Neural crest cell (in vitro differentiated cells): ENCODE measurements at regions not wholly inside any gene's neighbourhood (a gene's known extent, or its start where the extent isn't known, plus 50 kb on each side); places are given as distances from the start of the nearest gene placed in this dataset.

Source experiments
- DNase-seq: peaks from one replicate; pipeline ENCODE4 v3.0.0; 2021; ENCODE audit warnings: low read depth, mixed read lengths, low spot score
- H3K27ac Mint-ChIP-seq: one replicate; pipeline ENCODE4 v1.8.0; 2021; ENCODE audit warnings: mild to moderate bottlenecking, mixed read lengths; ENCODE audit not compliant: unreplicated experiment
- H3K27me3 Mint-ChIP-seq: 2 replicates; pipeline ENCODE4 v1.8.0; 2021; ENCODE audit warnings: low read depth, mild to moderate bottlenecking, mixed read lengths
- H3K36me3 Mint-ChIP-seq: 2 replicates; pipeline ENCODE4 v1.8.0; 2021; ENCODE audit warnings: low read depth, mild to moderate bottlenecking, mixed read lengths
- H3K4me1 Mint-ChIP-seq: 2 replicates; pipeline ENCODE4 v1.8.0; 2021; ENCODE audit warnings: mixed read lengths
- H3K4me3 Mint-ChIP-seq: one replicate; pipeline ENCODE4 v1.8.0; 2021; ENCODE audit warnings: mild to moderate bottlenecking, mixed read lengths
- H3K9me3 Mint-ChIP-seq: 2 replicates; pipeline ENCODE4 v1.8.0; 2021; ENCODE audit warnings: mixed read lengths
- TF ChIP-seq, protein P1 (sequence below): fragments of 200-600 bp; sonication (generic); conservative IDR thresholded peaks from 2 replicates; pipeline ENCODE4 v1.5.0; 2021; ENCODE audit warnings: antibody characterized with exemption, mild to moderate bottlenecking

DNA sequence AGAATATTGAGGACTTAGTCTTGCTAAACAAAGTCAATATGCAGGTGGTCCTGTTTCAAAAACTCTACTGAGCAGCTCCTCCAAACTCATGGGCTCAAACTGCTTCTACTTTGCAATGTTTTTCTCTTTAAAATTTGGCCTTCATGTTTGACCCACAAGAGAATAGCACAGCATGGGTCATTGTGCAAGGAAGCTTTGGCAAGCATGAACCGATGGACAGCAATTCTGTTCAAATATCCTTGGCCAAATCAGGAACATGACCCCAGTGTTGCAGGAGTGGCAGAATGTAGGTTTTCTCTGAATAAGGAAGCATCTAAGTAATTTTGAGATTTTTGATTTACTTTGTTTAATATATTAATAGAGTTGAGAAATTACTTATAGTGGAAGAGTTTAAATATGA, 477.9 kb downstream of the KCNJ3 start:
- no peaks in the 10 kb centered on the region for H3K36me3 Mint-ChIP-seq
- TF ChIP-seq, protein P1, sequence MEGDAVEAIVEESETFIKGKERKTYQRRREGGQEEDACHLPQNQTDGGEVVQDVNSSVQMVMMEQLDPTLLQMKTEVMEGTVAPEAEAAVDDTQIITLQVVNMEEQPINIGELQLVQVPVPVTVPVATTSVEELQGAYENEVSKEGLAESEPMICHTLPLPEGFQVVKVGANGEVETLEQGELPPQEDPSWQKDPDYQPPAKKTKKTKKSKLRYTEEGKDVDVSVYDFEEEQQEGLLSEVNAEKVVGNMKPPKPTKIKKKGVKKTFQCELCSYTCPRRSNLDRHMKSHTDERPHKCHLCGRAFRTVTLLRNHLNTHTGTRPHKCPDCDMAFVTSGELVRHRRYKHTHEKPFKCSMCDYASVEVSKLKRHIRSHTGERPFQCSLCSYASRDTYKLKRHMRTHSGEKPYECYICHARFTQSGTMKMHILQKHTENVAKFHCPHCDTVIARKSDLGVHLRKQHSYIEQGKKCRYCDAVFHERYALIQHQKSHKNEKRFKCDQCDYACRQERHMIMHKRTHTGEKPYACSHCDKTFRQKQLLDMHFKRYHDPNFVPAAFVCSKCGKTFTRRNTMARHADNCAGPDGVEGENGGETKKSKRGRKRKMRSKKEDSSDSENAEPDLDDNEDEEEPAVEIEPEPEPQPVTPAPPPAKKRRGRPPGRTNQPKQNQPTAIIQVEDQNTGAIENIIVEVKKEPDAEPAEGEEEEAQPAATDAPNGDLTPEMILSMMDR, result no peak
- no peak for DNase-seq
- no peaks in the 10 kb centered on the region for H3K4me1 Mint-ChIP-seq
- H3K9me3 Mint-ChIP-seq, result no peaks in the 10 kb centered on the region
- H3K27ac Mint-ChIP-seq, result no peak overlapping the region
- H3K27me3 Mint-ChIP-seq, result no peaks in the 10 kb centered on the region
- H3K4me3 Mint-ChIP-seq, result no peak overlapping the region

DNA sequence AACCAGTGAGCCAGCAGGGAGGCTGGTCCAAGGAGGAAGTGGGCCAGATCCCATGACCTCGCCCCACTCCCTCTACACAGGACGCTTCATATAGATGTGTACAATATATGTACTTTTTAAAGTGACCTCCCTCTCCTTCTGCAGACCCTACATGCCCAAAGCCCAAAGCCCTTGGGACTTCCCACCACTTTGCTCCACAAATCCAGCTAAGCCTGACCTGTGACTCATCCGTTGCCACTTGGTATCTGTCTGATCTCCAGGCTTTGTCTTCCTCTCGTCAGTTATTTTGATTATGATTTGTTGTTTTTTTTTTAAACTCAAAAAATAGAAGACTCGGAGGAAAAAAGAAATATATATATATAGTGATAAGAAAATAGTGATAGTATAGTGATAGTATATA, 470.8 kb downstream of the KCNJ3 start:
- TF ChIP-seq, protein P1, result no peak
- H3K27ac Mint-ChIP-seq, result no peak overlapping the region

DNA sequence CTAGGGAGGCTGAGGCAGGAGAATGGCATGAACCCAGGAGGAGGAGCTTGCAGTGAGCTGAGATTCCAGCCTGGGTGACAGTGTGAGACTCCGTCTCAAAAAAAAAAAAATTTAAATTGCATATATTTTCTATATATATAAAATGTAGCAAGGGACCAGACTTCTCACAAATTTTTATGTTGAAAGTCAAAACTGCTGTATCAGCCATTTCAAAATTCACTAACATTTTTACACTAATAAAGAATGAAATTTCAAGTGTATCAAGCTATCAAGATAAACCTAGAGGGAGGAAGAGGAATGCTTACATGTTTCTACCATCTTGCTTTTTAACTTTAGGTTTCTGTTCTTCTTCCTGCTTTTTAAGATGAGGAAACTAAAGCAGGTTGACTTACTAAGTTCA, 464.0 kb downstream of the KCNJ3 start:
- no peaks in the 10 kb centered on the region for H3K36me3 Mint-ChIP-seq
- H3K4me1 Mint-ChIP-seq, result no peaks in the 10 kb centered on the region
- H3K27me3 Mint-ChIP-seq, result no peaks in the 10 kb centered on the region
- no peaks in the 10 kb centered on the region for H3K9me3 Mint-ChIP-seq
- no peak overlapping the region for H3K27ac Mint-ChIP-seq
- TF ChIP-seq, protein P1, result no peak
- no peak for DNase-seq
- no peak overlapping the region for H3K4me3 Mint-ChIP-seq

More for the DNA sequence above, 470.8 kb downstream of the KCNJ3 start:
- H3K36me3 Mint-ChIP-seq, result no peaks in the 10 kb centered on the region
- no peaks in the 10 kb centered on the region for H3K4me1 Mint-ChIP-seq
- H3K4me3 Mint-ChIP-seq, result no peak overlapping the region
- H3K9me3 Mint-ChIP-seq, result no peaks in the 10 kb centered on the region
- no peak for DNase-seq
- H3K27me3 Mint-ChIP-seq, result no peaks in the 10 kb centered on the region

DNA sequence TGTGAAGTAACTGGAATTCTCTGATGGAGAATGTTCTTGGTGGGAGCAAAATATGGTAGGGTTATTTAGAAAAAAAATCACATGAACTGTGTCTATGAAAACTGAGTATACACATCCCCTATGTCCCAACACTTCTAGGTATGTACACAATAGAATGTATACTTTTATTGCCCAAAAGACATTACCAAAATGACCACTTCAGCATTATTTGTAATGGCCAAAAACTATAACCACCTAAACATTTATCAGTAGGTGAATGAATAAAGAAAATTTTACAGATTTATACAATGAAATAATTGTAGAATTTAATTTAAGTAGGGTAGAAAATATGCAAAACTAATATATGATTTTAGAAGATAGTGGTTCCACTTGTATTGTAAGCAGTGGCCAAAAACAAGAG, 462.8 kb downstream of the KCNJ3 start:
- TF ChIP-seq, protein P1, result no peak
- Mint-ChIP-seq H3K9me3 (no peaks in the 10 kb centered on the region), H3K4me3 (no peak overlapping the region), H3K36me3 (no peaks in the 10 kb centered on the region), H3K4me1 (no peaks in the 10 kb centered on the region), H3K27me3 (no peaks in the 10 kb centered on the region), H3K27ac (no peak overlapping the region)
- DNase-seq, result no peak

DNA sequence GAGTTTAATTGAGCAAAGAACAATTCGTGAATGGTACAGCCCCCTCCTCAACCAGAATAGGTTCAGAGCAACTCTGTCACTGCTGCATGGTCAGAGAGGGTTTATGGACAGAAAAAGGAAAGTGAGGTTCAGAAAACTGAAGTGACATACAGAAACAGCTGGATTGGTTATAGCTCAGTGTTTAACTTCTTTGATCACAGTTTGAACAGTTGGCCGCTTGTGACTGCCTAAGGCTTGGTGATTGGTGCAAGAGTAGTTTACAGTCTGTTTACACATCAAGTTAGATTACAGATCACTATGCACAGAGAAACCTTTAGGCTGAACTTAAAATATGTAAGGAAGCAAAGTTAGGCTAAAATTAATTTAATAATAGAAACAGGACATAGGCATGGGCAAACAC, 459.2 kb downstream of the KCNJ3 start:
- Mint-ChIP-seq H3K4me3 (no peak overlapping the region), H3K36me3 (no peaks in the 10 kb centered on the region), H3K4me1 (peaks cover 3% of the 10 kb centered on the region), H3K9me3 (no peaks in the 10 kb centered on the region), H3K27ac (no peak overlapping the region), H3K27me3 (no peaks in the 10 kb centered on the region)
- no peak for DNase-seq
- TF ChIP-seq, protein P1, result no peak

DNA sequence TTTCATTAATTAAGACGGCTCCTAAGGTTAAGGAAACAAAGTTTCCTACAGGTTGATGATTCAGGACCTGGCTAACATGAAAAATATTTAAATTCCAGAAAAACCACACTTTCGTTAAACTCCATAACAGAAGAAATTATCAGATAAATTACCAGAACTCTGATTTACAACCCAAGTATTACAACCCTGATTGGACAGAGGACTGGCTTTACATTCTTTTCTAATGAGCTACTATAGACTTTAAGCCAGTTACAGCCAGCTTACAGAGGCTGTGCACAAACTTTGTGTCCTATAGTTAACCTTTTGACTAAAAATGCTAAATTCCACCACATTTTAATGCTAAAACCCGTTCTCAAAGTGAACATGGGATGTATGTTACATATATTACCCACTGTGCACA, 458.6 kb downstream of the KCNJ3 start:
- TF ChIP-seq, protein P1, result no peak
- H3K4me3 Mint-ChIP-seq, result no peak overlapping the region

More for the DNA sequence above, 458.6 kb downstream of the KCNJ3 start:
- Mint-ChIP-seq H3K27ac (no peak overlapping the region), H3K36me3 (no peaks in the 10 kb centered on the region), H3K4me1 (peaks cover 3% of the 10 kb centered on the region), H3K9me3 (no peaks in the 10 kb centered on the region), H3K27me3 (no peaks in the 10 kb centered on the region)
- no peak for DNase-seq
